ENCODE measurements at regions not wholly inside any gene's neighbourhood (a gene's known extent, or its start where the extent isn't known, plus 50 kb on each side); places are given as distances from the start of the nearest gene placed in this dataset.

- Histone ChIP-seq H3K27ac (ENCODE audit: extremely low read length, insufficient read depth, low read length) (no peak overlapping the region), H3K36me3 (replicated peaks in 1 of 2; ENCODE audit: control insufficient read depth in 1 of 2, insufficient read depth in 2 of 2, low read length in 2 of 2) (no peaks in the 10 kb centered on the region), H3K9ac (ENCODE audit: insufficient read depth, low read depth, low read length) (no peak overlapping the region), H3K27me3 (ENCODE audit: control insufficient read depth in 1 of 2, insufficient read depth in 2 of 2, low read length in 2 of 2) (no peaks in the 10 kb centered on the region), H3K4me1 (ENCODE audit: insufficient read depth, low read length) (no peaks in the 10 kb centered on the region), H3K4me2 (ENCODE audit: low read depth, low read length) (no peak overlapping the region), H2AFZ (ENCODE audit: low read length) (no peak overlapping the region), H3K4me3 (replicated peaks in 1 of 3; ENCODE audit: insufficient read depth in 1 of 3, low read depth in 2 of 3, low read length in 3 of 3) (no peak overlapping the region), H3K9me3 (ENCODE audit: low read length) (no peaks in the 10 kb centered on the region), H3K79me2 (ENCODE audit: insufficient read depth, low read length) (no peaks in the 10 kb centered on the region), H4K20me1 (ENCODE audit: insufficient read depth, low read length) (no peaks in the 10 kb centered on the region)
- in situ Hi-C loops (cut with HindIII; ENCODE audit: extremely low pct_ligation_motif_present, low pct_unique_long_range_greater_than_20kb), result no loop called here
- ChIA-PET POLR2A (no interaction called here), CTCF (ENCODE audit: low intra/inter-chr PET ratio, low total read pairs) (no interaction called here)
- DNase-seq (ENCODE audit: low spot score) (no peak), ATAC-seq (no peak), FAIRE-seq (no peak)
- no TSS peak for BruUV-seq (replicated peaks)
- 0% methylated on average over 1 of the region's 1 CpG for WGBS (ENCODE audit: low lambda C conversion rate)
- no peak for TF ChIP-seq ETS1 (CRISPR knock-in tag; IDR thresholded peaks at IDR 0.05)
- TF ChIP-seq ZBTB33 (CRISPR knock-in tag; IDR thresholded peaks at IDR 0.05), result no peak
- TF ChIP-seq PATZ1 (CRISPR knock-in tag; IDR thresholded peaks at IDR 0.05), result no peak
- TF ChIP-seq ZSCAN5A (CRISPR knock-in tag; IDR thresholded peaks at IDR 0.05; ENCODE audit: borderline replicate concordance), result no peak
- TF ChIP-seq XBP1 (CRISPR knock-in tag; IDR thresholded peaks at IDR 0.05), result no peak
- TF ChIP-seq MAFG (CRISPR knock-in tag; IDR thresholded peaks at IDR 0.05), result no peak
- intact Hi-C loops (cut with micrococcal nuclease; ENCODE audit: unreplicated experiment), result no loop called here
Observed at GRCh38 chr4:126957556-126957955, 675.2 kb upstream of the INTU start.
